NB4 (cell line): ENCODE measurements at regions not wholly inside any gene's neighbourhood (a gene's known extent, or its start where the extent isn't known, plus 50 kb on each side); places are given as distances from the start of the nearest gene placed in this dataset.

Experiments
- CTCF ChIP-seq: IDR thresholded peaks from one replicate; pipeline ENCODE4 v1.5.1; 2012; ENCODE audit warnings: low read depth, low read length
- MAX ChIP-seq: IDR thresholded peaks from 2 replicates; pipeline ENCODE4 v1.6.1; 2011; ENCODE audit warnings: low read depth, low read length
- POLR2A ChIP-seq: IDR thresholded peaks from 2 replicates; pipeline ENCODE4 v1.6.1; 2011; ENCODE audit warnings: mild to moderate bottlenecking; ENCODE audit not compliant: insufficient read length; ENCODE audit errors: extremely low read depth

GRCh38 chr10:105986912-105987635, 1177.4 kb downstream of the SORCS1 start:
- TF ChIP-seq CTCF (no peak), POLR2A (no peak), MAX (no peak)
